ENCODE measurements at regions not wholly inside any gene's neighbourhood (a gene's known extent, or its start where the extent isn't known, plus 50 kb on each side); places are given as distances from the start of the nearest gene placed in this dataset.

DNA sequence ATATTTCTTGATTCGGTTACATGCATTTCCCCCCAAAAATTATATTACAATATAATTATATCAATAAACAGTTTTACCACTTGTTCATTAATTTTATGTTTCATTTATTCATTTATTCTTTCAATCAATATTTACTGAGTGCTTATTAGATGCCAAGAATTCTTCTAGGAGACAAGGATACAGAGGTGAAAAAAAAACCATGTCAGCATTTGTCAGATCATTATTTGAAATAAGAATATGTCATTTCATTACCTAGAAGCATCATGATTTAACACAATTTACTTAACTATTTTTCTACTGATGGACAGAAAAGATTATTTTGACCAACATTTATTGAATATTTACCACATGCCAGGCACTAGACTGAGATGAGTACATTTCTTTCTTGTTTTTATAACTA, 512.7 kb downstream of the LMO4 start:
- no peaks in the 10 kb centered on the region for H3K36me3 ChIP-seq (ENCODE audit: insufficient read depth, low read length)
- H3K4me1 ChIP-seq (ENCODE audit: insufficient read depth, low read length) = no peaks in the 10 kb centered on the region
- no peak overlapping the region for H3K9ac ChIP-seq (ENCODE audit: low read depth, low read length)
- no peaks in the 10 kb centered on the region for H3K9me3 ChIP-seq (ENCODE audit: control insufficient read depth, insufficient read depth, low read length)

DNA sequence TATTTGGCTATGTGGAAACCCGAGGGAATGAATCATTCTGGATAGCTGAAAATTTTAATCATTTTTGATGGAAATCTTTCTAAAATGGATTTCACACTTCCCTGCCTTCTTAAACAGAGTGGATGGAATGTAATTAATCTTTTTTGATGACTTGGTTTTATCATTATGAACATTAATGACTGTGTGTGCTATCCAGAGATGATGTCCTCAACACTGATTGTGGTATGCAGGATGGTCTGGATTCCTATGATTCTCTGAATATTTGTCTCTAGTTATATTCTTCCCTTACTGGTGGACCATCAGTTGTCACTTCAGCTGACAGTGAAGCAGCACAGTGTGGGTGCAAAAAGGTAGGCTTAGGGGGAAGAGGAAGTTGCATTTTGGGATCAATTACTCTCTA, 513.5 kb downstream of the LMO4 start:
- Histone ChIP-seq H3K4me1 (ENCODE audit: insufficient read depth, low read length) (no peaks in the 10 kb centered on the region), H3K9ac (ENCODE audit: low read depth, low read length) (no peak overlapping the region), H3K9me3 (ENCODE audit: control insufficient read depth, insufficient read depth, low read length) (no peaks in the 10 kb centered on the region), H3K36me3 (ENCODE audit: insufficient read depth, low read length) (no peaks in the 10 kb centered on the region)

DNA sequence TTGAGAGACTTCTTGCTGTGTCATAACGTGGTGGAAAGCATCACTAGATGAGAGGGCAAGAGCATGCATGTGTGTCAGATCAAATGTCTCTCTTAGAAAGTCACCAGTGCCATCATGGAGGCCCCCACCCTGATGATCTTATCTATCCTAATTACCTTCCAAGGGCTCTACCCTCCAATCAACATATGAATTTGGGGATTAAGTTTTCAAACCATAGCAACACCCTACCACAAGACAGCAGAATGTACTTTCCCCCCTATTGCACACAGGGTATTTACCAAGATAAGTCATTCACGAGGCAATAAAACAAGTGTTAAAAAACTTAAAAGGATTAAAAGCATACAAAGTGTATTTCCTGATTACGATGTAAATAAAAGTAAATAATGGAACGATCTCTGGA, 515.6 kb downstream of the LMO4 start:
- no peaks in the 10 kb centered on the region for H3K36me3 ChIP-seq (ENCODE audit: insufficient read depth, low read length)
- no peak overlapping the region for H3K9ac ChIP-seq (ENCODE audit: low read depth, low read length)
- H3K9me3 ChIP-seq (ENCODE audit: control insufficient read depth, insufficient read depth, low read length) = no peaks in the 10 kb centered on the region
- no peaks in the 10 kb centered on the region for H3K4me1 ChIP-seq (ENCODE audit: insufficient read depth, low read length)

DNA sequence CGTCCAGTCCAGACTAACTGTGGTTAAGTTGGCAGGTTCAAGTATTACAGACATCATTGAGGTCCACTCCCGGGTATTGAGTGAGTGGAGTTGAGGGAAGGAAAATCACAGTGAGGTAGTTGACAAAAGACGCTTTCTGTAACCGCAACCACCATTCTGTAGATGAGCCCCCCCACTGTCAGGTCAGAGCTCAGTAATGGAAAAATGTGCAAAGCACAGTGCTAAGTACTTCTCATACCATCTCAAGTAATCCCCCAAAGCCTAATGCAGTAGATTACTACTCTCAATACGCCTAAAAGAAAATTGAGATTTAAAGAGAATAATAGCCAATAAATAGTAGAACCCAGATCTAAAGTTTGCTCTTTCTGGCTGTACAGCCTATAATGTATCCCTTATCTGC, 522.8 kb downstream of the LMO4 start:
- no peaks in the 10 kb centered on the region for H3K36me3 ChIP-seq (ENCODE audit: insufficient read depth, low read length)
- no peaks in the 10 kb centered on the region for H3K9me3 ChIP-seq (ENCODE audit: control insufficient read depth, insufficient read depth, low read length)
- no peak overlapping the region for H3K9ac ChIP-seq (ENCODE audit: low read depth, low read length)
- H3K4me1 ChIP-seq (ENCODE audit: insufficient read depth, low read length) = no peaks in the 10 kb centered on the region

DNA sequence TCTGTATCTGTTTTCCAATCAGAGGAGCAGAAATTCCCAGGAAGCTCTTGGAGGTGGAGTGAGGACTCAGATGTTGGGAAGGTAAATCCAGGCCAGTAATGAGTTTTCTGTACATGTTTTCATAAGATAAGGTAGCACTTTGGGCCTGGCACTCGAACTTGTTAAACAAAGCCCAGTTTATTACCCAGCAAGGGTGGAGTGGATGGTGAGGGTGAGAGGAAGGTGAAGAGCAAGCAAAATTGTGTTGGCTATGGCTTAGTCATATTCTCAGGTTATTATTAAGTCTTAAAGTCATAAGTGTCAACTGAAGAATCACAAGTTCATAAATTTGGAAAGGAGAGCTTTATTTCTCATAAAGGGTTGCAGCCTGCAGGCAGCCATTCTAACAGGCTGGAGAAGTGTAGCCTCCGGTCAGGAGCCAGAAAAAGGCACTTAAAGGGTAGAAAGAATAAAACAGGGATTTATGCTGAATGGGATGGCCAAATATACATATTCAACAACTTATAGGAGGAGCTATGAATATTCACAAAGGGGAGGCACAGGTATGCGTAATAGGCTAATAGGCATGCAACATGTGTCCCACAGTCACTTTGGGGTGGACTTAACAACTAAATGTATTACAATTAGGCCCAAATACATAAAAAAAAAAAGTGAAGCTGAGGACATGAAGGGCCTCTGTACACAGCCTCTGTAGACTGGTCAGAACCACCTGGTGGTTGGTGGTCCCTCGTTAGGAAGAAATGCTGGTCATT, 523.9 kb downstream of the LMO4 start:
- no peaks in the 10 kb centered on the region for H3K9me3 ChIP-seq (ENCODE audit: control insufficient read depth, insufficient read depth, low read length)
- no peaks in the 10 kb centered on the region for H3K36me3 ChIP-seq (ENCODE audit: insufficient read depth, low read length)
- H3K9ac ChIP-seq (ENCODE audit: low read depth, low read length) = no peak overlapping the region
- H3K4me1 ChIP-seq (ENCODE audit: insufficient read depth, low read length) = no peaks in the 10 kb centered on the region

DNA sequence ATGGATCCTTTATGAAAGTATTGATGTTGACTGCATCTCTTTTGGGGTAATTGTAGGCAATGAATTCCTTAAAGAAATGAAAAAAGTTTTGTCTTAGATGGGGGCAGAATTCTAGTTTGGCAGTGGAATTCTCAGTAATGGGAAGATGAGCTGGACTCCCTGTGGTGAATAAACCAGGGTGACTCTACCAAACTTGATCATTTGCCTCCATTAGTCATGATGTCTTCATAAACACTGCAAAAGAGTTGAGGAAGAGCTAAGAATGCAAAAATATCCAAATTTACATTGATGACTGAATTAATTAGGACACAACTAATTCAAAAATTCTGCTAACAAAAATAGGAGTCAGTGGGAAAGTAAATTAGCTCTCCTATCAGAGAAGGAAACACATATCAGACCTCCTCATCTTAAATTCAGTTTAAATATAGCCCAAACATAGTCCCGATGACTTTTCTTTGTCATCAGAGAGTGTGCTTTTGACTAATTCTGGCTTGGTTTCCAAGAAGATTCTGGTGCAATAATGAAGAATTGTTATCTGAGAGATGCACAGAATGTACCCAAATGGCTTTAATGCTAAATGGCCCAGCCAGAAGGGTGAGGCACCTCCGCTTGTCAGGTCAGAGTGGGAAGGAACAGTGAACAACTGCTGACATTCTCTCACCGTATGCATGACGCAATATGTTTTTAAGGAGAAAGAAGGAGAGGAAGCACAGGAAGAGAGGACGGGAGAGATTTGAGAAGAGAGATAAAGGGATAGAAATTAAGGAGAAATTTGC, 525.1 kb downstream of the LMO4 start:
- no peak overlapping the region for H3K9ac ChIP-seq (ENCODE audit: low read depth, low read length)
- H3K4me1 ChIP-seq (ENCODE audit: insufficient read depth, low read length) = no peaks in the 10 kb centered on the region
- no peaks in the 10 kb centered on the region; the same call in 1 of the 2 replicates for H3K9me3 ChIP-seq (ENCODE audit: control insufficient read depth, insufficient read depth, low read length)
- H3K36me3 ChIP-seq (ENCODE audit: insufficient read depth, low read length) = no peaks in the 10 kb centered on the region

DNA sequence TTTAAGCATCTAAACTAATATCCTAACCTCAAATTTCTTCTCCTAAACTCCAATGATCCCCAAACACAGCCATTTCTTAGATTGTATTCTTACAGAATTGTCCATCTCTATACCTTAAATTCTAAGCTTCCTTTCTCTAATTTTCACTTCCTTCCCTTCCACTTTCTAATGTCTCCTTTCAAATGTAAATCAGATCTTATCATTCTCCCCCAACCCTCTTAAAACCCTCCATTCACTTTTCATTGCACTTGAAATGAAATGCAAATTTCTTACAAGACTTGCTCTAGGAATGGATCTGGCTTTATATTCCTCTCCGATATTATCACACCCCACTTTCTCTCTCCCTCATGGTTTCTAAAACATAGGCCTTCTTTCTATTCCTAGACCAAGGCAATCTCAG, 534.6 kb downstream of the LMO4 start:
- H3K36me3 ChIP-seq (ENCODE audit: insufficient read depth, low read length) = no peaks in the 10 kb centered on the region
- no peak overlapping the region for H3K9ac ChIP-seq (ENCODE audit: low read depth, low read length)
- peaks cover 8% of the 10 kb centered on the region for H3K9me3 ChIP-seq (ENCODE audit: control insufficient read depth, insufficient read depth, low read length)
- peaks cover 6% of the 10 kb centered on the region; the same call in 1 of the 2 replicates for H3K4me1 ChIP-seq (ENCODE audit: insufficient read depth, low read length)

DNA sequence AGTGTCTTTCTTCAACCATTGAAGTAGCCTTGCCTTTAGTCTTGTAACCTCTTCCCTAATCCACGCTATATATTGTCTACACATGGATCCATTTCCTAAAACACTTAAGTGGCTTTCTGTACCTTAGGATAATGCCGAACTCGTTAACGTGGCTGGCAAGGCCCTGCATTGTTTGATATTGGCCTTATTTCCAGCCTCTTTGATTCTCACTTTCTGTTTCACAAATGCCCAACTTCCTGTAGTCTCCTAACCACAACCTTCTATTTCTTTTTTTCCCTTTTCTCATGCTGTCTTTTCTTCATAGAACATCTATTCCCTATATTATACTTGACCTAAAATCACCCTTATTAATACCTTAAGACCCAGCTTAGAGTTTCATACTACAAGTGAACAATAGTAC, 536.0 kb downstream of the LMO4 start:
- peaks cover 8% of the 10 kb centered on the region; the same call in 1 of the 2 replicates for H3K9me3 ChIP-seq (ENCODE audit: control insufficient read depth, insufficient read depth, low read length)
- H3K36me3 ChIP-seq (ENCODE audit: insufficient read depth, low read length) = no peaks in the 10 kb centered on the region
- no peak overlapping the region for H3K9ac ChIP-seq (ENCODE audit: low read depth, low read length)
- H3K4me1 ChIP-seq (ENCODE audit: insufficient read depth, low read length) = peaks cover 6% of the 10 kb centered on the region; the same call in 1 of the 2 replicates

DNA sequence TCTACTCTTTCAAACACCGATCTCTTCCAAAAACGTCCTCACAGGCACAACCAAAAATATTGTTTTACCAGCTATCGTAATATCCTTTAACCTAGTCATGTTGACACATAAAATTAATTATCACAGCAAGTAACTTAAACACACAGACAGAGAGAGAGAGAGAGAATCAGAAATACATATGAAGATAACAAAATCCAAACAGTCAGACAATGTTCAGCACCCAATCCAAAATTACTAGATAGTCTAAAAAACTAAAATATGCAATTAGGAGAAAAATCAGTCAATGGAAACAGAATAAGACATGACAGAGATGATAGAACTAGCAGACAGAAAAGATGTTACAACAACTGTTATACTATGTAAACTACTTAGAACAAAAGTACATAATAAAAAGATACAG, 537.7 kb downstream of the LMO4 start:
- no peaks in the 10 kb centered on the region for H3K36me3 ChIP-seq (ENCODE audit: insufficient read depth, low read length)
- H3K9me3 ChIP-seq (ENCODE audit: control insufficient read depth, insufficient read depth, low read length) = 0 out of 2 replicates have a peak, but pooled peaks cover 4% of the 10 kb centered on the region
- peaks cover 6% of the 10 kb centered on the region; the same call in 1 of the 2 replicates for H3K4me1 ChIP-seq (ENCODE audit: insufficient read depth, low read length)

DNA sequence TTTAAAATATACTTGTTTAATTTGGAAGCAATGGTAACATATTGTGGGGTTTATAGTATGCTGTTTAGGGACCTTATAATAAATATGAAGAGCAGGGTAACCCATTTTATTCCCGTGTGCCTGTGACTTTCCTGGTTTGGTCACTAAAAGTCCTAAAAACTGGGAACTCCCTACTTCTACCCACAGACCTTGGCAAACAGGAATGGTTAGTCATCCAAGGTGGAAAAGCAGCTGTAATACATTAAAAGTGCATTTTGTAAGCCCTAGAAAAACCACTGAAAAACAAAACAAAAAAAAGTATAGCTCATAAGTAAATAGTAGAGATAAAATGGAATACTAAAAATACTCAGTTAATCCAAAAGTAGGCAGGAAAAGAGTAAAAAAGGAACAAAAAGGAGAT, 538.9 kb downstream of the LMO4 start:
- Histone ChIP-seq H3K9me3 (ENCODE audit: control insufficient read depth, insufficient read depth, low read length) (0 out of 2 replicates have a peak, but pooled peaks cover 4% of the 10 kb centered on the region), H3K36me3 (ENCODE audit: insufficient read depth, low read length) (no peaks in the 10 kb centered on the region), H3K9ac (ENCODE audit: low read depth, low read length) (no peak overlapping the region), H3K4me1 (ENCODE audit: insufficient read depth, low read length) (peaks cover 5% of the 10 kb centered on the region; the same call in 1 of the 2 replicates)

More for the DNA sequence above, 537.7 kb downstream of the LMO4 start:
- H3K9ac ChIP-seq (ENCODE audit: low read depth, low read length) = no peak overlapping the region

DNA sequence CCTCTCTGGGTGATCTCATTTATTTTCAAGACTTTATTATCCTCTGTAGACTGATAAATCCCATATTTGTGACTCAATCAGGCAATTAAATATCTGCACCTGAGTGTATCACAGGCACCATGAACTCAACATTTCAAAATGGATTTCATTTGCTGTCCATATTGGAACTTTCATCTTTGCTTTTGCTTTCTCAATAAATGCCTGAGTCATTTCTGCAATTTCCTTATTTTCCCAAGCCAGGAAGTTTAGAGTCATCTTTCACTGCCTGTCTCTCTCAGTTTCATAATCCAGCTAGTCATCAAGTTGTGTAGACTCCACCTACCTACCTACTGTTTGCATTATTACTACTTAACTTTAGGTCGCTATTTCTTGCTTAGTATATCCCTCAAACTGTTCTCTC, 540.9 kb downstream of the LMO4 start:
- Histone ChIP-seq H3K36me3 (ENCODE audit: insufficient read depth, low read length) (no peaks in the 10 kb centered on the region), H3K4me1 (ENCODE audit: insufficient read depth, low read length) (no peaks in the 10 kb centered on the region), H3K9ac (ENCODE audit: low read depth, low read length) (no peak overlapping the region), H3K9me3 (ENCODE audit: control insufficient read depth, insufficient read depth, low read length) (0 out of 2 replicates have a peak, but pooled peaks cover 4% of the 10 kb centered on the region)

DNA sequence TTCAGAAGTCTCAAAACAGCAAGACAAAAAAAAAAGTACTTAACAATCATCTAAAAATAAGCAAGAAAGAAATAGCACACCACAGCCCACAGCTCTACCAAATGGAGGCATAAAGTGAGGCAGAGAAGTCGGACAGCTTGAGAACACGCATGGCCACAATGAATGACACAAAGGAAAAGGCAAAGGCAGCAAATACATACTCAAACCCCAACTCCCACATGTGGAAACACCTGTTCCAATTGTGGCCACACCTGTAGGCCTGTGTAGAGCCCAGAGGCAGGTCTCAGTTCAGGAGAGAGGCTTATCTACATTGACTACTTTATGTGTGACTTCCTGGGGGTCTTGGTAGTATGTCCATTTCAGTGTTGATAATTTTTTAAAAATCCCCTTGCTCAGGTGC, 543.5 kb downstream of the LMO4 start:
- H3K36me3 ChIP-seq (ENCODE audit: insufficient read depth, low read length) = no peaks in the 10 kb centered on the region
- H3K4me1 ChIP-seq (ENCODE audit: insufficient read depth, low read length) = no peaks in the 10 kb centered on the region
- H3K9ac ChIP-seq (ENCODE audit: low read depth, low read length) = no peak overlapping the region
- no peaks in the 10 kb centered on the region for H3K9me3 ChIP-seq (ENCODE audit: control insufficient read depth, insufficient read depth, low read length)

DNA sequence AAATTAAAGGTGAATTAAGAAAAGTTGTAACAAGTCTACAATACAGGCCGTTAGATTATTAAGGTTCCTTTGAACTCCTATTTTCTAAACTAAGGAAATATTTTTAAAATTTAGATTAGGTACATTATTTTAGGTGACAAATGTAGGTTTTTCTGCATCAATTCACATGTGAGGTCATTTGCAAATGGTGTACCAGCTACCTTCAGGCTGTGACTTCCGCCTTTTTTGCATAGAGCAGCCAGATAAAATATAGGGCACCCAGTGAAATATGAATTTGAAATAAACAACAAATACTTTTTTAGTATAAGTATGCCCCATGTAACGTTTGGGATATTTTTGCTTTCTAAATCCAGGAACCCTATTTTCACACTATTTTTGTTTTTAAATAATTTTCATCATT, 544.0 kb downstream of the LMO4 start:
- Histone ChIP-seq H3K36me3 (ENCODE audit: insufficient read depth, low read length) (no peaks in the 10 kb centered on the region), H3K9me3 (ENCODE audit: control insufficient read depth, insufficient read depth, low read length) (no peaks in the 10 kb centered on the region), H3K4me1 (ENCODE audit: insufficient read depth, low read length) (no peaks in the 10 kb centered on the region)

DNA sequence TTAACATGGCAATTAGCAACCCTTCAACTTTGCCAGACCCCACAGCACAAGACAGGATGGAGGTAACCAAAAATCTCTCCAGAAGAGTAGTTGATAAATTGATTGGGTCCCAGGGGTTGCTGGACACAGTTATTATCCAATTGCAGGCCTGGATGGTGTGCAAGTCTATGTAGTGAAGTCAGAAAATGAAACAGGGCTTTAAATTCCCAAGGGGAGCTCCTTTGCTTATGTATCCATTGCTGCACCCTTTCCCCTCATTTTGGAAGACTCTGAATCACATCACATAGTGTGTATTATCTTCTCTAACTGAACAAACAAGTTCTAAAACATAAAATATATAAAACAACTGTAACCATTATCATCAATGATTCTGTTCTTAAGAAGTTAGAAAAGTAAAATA, 550.2 kb downstream of the LMO4 start:
- H3K4me1 ChIP-seq (ENCODE audit: insufficient read depth, low read length) = no peaks in the 10 kb centered on the region
- H3K9ac ChIP-seq (ENCODE audit: low read depth, low read length) = no peak overlapping the region
- H3K9me3 ChIP-seq (ENCODE audit: control insufficient read depth, insufficient read depth, low read length) = 0 out of 2 replicates have a peak, but pooled peaks cover 2% of the 10 kb centered on the region
- no peaks in the 10 kb centered on the region for H3K36me3 ChIP-seq (ENCODE audit: insufficient read depth, low read length)

More for the DNA sequence above, 544.0 kb downstream of the LMO4 start:
- H3K9ac ChIP-seq (ENCODE audit: low read depth, low read length) = no peak overlapping the region

Measured in ES-I3 (cell line).